AG10803 (cell line): ENCODE measurements at regions not wholly inside any gene's neighbourhood (a gene's known extent, or its start where the extent isn't known, plus 50 kb on each side); places are given as distances from the start of the nearest gene placed in this dataset.

Experiments used
- DNase-seq: peaks from one replicate; pipeline ENCODE4 v3.0.0; 2010; ENCODE audit warnings: low read depth
- H3K4me3 ChIP-seq: 2 replicates; pipeline ENCODE4 v1.5.1; 2011; ENCODE audit warnings: mild to moderate bottlenecking, low read length, control low read depth
- CTCF ChIP-seq: conservative IDR thresholded peaks from 2 replicates; pipeline ENCODE4 v1.5.1; 2011; ENCODE audit warnings: mild to moderate bottlenecking, low read length, control low read depth, inconsistent platforms

DNA sequence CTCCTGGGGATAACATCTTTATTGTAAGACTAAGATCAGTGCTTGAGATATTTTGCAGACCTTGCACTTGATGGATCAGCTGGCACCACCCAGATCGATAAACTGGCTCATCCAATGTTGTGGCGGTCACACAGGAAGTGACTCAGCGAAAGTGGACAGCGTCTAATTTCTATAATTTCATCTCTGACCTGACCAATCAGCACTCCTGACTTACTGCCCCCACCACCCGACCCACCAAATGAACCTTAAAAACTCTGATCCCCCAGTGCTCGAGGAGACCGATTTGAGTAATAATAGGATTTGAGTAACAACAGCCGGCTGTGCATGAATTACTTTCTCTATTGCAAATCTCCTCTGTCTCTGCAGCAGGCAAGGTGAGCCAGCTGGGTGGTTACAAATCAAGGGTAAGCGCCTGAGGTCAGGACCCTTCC, 62.7 kb upstream of the RNU6-1 start:
- DNase-seq, result no peak
- no peak overlapping the region for H3K4me3 ChIP-seq
- no peak for TF ChIP-seq CTCF

GRCh38 chr15:67903708-67904107, 63.9 kb upstream of the RNU6-1 start:
- TF ChIP-seq CTCF, result no peak
- no peak overlapping the region for H3K4me3 ChIP-seq
- no peak for DNase-seq

DNA sequence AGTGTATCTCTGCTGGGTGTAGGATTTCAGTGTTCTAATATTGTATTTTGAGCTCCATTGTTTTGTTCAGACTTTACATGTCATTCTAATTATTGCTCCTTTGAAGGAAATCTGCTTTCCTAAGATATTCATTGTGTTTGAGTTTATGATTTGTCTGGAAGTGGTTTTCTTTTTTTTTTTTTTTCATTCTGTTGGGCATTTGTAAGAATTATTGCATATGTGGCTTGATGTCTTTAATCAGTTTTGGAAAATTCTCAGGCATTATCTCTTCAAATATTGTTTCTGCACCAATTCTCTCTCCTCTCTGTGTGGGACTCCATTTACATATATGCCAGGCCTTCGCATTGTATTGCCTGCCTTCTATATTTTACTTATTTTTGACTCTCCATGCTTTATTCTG, 65.8 kb upstream of the RNU6-1 start:
- TF ChIP-seq CTCF, result no peak
- H3K4me3 ChIP-seq, result no peak overlapping the region
- DNase-seq, result no peak

DNA sequence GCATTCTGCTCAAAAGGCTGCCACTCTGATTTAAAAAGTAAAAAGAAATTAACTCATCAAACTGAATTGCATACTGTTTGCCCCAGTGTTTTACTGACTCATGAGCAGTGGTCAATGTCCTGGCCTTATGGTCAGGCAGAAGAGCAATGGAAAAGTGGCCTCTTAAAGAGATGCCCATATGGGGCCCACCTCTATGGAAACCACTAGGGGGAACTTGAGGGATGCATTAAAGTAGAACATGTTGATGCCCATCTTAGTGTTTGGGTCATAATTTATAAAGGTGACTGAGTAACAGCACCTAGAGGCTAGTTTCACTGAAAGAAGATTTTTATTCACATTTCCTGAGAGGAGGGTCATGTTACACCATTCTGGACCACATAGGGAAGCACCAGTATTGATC, 66.5 kb upstream of the RNU6-1 start:
- no peak overlapping the region for H3K4me3 ChIP-seq
- peak; percentile 8; the same call in 1 of the 2 replicates for TF ChIP-seq CTCF
- no peak for DNase-seq

DNA sequence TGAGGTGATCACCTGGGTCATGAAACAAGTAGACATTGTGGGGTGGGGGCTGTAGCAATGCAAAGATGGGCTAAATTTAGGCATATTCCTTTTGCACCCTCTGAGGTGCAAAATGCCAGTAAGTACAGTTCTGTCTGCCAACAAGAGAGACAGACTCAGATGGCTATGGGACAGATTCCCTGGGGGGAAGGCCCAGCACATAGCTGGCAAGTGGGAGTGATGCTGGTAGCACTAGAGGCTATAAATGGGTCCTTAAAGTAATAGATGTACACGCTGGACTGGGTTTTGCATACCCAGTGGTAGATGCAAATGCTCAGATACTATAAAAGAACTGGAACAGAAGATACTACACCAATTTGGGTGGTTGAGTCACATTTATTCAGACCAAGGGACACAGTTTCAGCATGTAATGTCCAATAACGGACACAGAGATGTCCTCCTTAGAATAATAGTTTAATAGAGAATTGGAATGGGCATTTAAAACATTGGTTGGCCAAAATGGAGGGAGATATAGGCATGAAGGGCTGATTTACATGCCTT, 67.4 kb upstream of the RNU6-1 start:
- H3K4me3 ChIP-seq, result no peak overlapping the region
- no peak for DNase-seq
- TF ChIP-seq CTCF, result no peak

- no peak overlapping the region for H3K4me3 ChIP-seq
- no peak for DNase-seq
- TF ChIP-seq CTCF, result no peak
Observed at GRCh38 chr15:67908756-67909155, 68.9 kb upstream of the RNU6-1 start.

GRCh38 chr15:67911727-67912126, 71.9 kb upstream of the RNU6-1 start:
- DNase-seq, result no peak
- no peak overlapping the region for H3K4me3 ChIP-seq
- TF ChIP-seq CTCF, result no peak
